GM12873 (cell line): ENCODE measurements at regions not wholly inside any gene's neighbourhood (a gene's known extent, or its start where the extent isn't known, plus 50 kb on each side); places are given as distances from the start of the nearest gene placed in this dataset.

Source experiments
- CTCF ChIP-seq: IDR thresholded peaks from 2 replicates; pipeline ENCODE4 v1.5.1; 2012; ENCODE audit warnings: low read depth, mild to moderate bottlenecking, moderate library complexity, low read length, control low read depth; ENCODE audit not compliant: insufficient read depth; ENCODE audit errors: missing control alignments

- TF ChIP-seq CTCF, result no peak
Measured at GRCh38 chr1:243959998-243960397, 91.1 kb upstream of the ZBTB18 start.

GRCh38 chr1:243957141-243957540, 93.9 kb upstream of the ZBTB18 start:
- no peak for TF ChIP-seq CTCF

- no peak for TF ChIP-seq CTCF
Measured at GRCh38 chr1:243956450-243956849, 94.6 kb upstream of the ZBTB18 start.

- TF ChIP-seq CTCF, result no peak
Measured at GRCh38 chr1:243950166-243950565, 100.1 kb upstream of the AKT3 start.

- peak; percentile 70 for TF ChIP-seq CTCF
Measured at GRCh38 chr1:243946946-243947345, 96.9 kb upstream of the AKT3 start.

GRCh38 chr1:243946253-243946652, 96.2 kb upstream of the AKT3 start:
- TF ChIP-seq CTCF, result no peak

GRCh38 chr1:243945727-243946126, 95.7 kb upstream of the AKT3 start:
- no peak for TF ChIP-seq CTCF
